ENCODE measurements at regions not wholly inside any gene's neighbourhood (a gene's known extent, or its start where the extent isn't known, plus 50 kb on each side); places are given as distances from the start of the nearest gene placed in this dataset.

DNA sequence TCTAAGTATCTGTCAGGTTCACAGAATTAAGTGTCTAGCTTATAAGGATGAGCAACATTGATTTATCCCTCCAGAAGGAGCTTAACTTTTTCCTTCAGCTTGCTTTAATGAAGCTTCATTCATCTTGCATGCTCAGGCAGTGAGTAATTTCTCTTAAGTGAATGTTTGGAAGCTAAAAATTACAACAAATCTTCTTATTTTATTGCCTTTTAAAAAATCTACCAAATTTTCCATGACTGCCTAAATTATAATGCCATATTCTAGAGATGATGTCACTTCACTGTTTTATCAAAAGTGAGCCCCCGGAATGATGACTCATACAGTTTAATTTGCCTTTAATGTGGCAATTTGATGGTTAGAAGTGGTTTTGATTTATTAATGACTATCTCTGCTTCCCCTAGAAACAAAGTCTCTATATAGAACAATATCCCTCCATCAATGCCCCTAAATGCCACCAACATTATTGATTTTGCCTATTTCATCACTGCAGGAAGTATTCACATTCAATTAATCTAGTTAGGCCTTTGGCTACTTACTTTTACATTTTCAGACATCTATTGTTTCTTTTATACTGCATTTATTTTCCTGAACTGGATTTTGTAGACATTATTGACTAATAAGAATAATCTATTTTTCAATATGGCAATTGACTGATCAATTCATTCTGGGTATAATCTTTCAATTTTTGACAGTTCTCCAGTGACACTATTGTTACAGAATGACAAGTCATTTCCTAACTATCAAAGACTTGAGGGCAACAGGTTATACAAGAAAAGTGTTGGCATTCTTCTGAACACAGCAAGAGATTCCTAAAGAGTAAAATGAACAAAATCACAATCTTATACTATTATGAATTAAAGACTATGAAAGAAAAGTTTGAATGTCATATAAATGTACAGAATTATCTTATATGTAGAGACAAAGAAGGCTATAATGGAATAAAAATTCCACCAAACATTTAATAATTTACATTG is 139.3 kb upstream of the ODAD2 start:
- TF ChIP-seq FOS (IDR thresholded peaks at IDR 0.05; ENCODE audit: borderline replicate concordance, insufficient read depth, low read length) (peak; percentile 57), MAX (IDR thresholded peaks at IDR 0.05; ENCODE audit: insufficient read depth, insufficient read length) (no peak), JUN (IDR thresholded peaks at IDR 0.05; ENCODE audit: borderline replicate concordance, insufficient read depth, insufficient read length, low read depth) (peak; percentile 90)
- POLR2A ChIA-PET, result interaction anchor here (0.8 to 1.3 kb wide), 2 partner anchors 8 to 45 kb away, joined by 3 to 8 read pairs; no protein-coding TSS in a partner anchor

DNA sequence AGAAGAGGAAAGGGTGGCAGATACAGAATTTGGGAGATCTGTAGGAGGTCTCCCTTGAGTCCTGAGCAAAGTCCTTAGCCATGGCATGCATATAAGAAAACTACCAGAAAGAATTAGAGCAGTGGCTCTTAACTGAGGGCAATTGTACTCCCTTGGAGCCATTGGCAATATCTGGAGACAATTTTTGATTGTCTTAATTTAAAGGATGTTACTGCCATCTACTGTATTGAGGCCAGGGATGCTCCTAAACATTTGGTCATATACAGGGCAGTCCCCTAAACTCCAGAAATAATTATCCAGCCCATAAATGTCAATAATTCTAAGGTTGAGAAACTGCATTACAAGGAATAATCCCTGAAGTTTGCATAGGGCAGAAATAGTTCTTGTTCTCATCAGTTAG is 136.4 kb upstream of the ODAD2 start:
- H4K20me1 ChIP-seq (replicated peaks; ENCODE audit: control insufficient read depth, extremely low read depth, insufficient read depth, low read length), result no peaks in the 10 kb centered on the region
- H3K9me3 ChIP-seq (replicated peaks; ENCODE audit: control insufficient read depth, insufficient read depth, low read length), result peaks cover 2% of the 10 kb centered on the region
- dilution Hi-C loops (cut with MboI; ENCODE audit: extremely low pct_ligation_motif_present, low sequenced_read_pairs) (no loop called here), intact Hi-C loops (cut with micrococcal nuclease) (loop anchor here (2.0 to 5.0 kb wide), 3 partner anchors 138 to 393 kb away; partner anchors contain the start of gene ODAD2)
- no peaks in the 10 kb centered on the region for H3K27me3 ChIP-seq (ENCODE audit: control insufficient read depth in 2 of 2, insufficient read depth in 2 of 2, low read length in 2 of 2)
- FAIRE-seq (no peak), DNase-seq (ENCODE audit: low read depth, low spot score) (no peak)
- ChIA-PET POLR2A (no interaction called here), CTCF (interaction anchor here (1.0 to 2.0 kb wide), 7 partner anchors 11 to 393 kb away, joined by 3 to 19 read pairs (median 4); no protein-coding TSS in a partner anchor)
- H3K4me1 ChIP-seq (ENCODE audit: control insufficient read depth, extremely low read depth, insufficient read depth, low read length), result peaks cover 40% of the 10 kb centered on the region
- H3K9me1 ChIP-seq (replicated peaks; ENCODE audit: control insufficient read depth, extremely low read depth, insufficient read depth, low read length), result no peaks in the 10 kb centered on the region
- H3K9ac ChIP-seq (replicated peaks; ENCODE audit: extremely low read depth, insufficient read depth, low read length), result no peak overlapping the region
- no peaks in the 10 kb centered on the region for H3K36me3 ChIP-seq (ENCODE audit: control insufficient read depth in 2 of 2, extremely low read depth in 1 of 2, insufficient read depth in 2 of 2, low read length in 2 of 2)
- no peak overlapping the region for H2AFZ ChIP-seq (ENCODE audit: low read depth, low read length)
- H3K79me2 ChIP-seq (ENCODE audit: control insufficient read depth, insufficient read depth, low read length), result no peaks in the 10 kb centered on the region
- no peak overlapping the region for H3K4me2 ChIP-seq (ENCODE audit: insufficient read depth, low read length)
- H3K4me3 ChIP-seq (replicated peaks in 1 of 3; ENCODE audit: insufficient read depth in 1 of 3, low read depth in 1 of 3, low read length in 3 of 3), result no peak overlapping the region
- H3K27ac ChIP-seq (ENCODE audit: insufficient read depth, low read depth, low read length), result no peak overlapping the region
- no TSS peak for BruUV-seq (replicated peaks)
- TF ChIP-seq POLR2A (IDR thresholded peaks at IDR 0.05; ENCODE audit: low read depth, low read length) (no peak), EZH2 (IDR thresholded peaks at IDR 0.05; ENCODE audit: borderline replicate concordance, low read depth, low read length, severe bottlenecking) (no peak), POLR2AphosphoS5 (IDR thresholded peaks at IDR 0.05; ENCODE audit: insufficient read depth, low read depth, low read length) (no peak), MAX (IDR thresholded peaks at IDR 0.05; ENCODE audit: insufficient read depth, insufficient read length) (no peak), GATA2 (IDR thresholded peaks at IDR 0.05; ENCODE audit: insufficient read depth, insufficient read length, low read depth, low read length) (no peak), MYC (IDR thresholded peaks at IDR 0.05; ENCODE audit: low read depth, low read length) (no peak)

More for the DNA sequence above, 139.3 kb upstream of the ODAD2 start:
- Histone ChIP-seq H3K4me2 (ENCODE audit: insufficient read depth, low read length) (peak overlapping the region; percentile 68), H3K9ac (replicated peaks; ENCODE audit: extremely low read depth, insufficient read depth, low read length) (peak overlapping the region; percentile 34), H3K36me3 (ENCODE audit: control insufficient read depth in 2 of 2, extremely low read depth in 1 of 2, insufficient read depth in 2 of 2, low read length in 2 of 2) (no peaks in the 10 kb centered on the region), H3K9me3 (replicated peaks; ENCODE audit: control insufficient read depth, insufficient read depth, low read length) (peaks cover 2% of the 10 kb centered on the region), H3K9me1 (replicated peaks; ENCODE audit: control insufficient read depth, extremely low read depth, insufficient read depth, low read length) (no peaks in the 10 kb centered on the region), H3K79me2 (ENCODE audit: control insufficient read depth, insufficient read depth, low read length) (no peaks in the 10 kb centered on the region), H3K27me3 (ENCODE audit: control insufficient read depth in 2 of 2, insufficient read depth in 2 of 2, low read length in 2 of 2) (no peaks in the 10 kb centered on the region), H4K20me1 (replicated peaks; ENCODE audit: control insufficient read depth, extremely low read depth, insufficient read depth, low read length) (no peaks in the 10 kb centered on the region), H3K27ac (ENCODE audit: insufficient read depth, low read depth, low read length) (peak overlapping the region; percentile 76), H3K4me1 (ENCODE audit: control insufficient read depth, extremely low read depth, insufficient read depth, low read length) (peaks cover 45% of the 10 kb centered on the region), H2AFZ (ENCODE audit: low read depth, low read length) (no peak overlapping the region), H3K4me3 (replicated peaks in 1 of 3; ENCODE audit: insufficient read depth in 1 of 3, low read depth in 1 of 3, low read length in 3 of 3) (peak overlapping the region in 1 of 3 experiments; percentile 17)
- TSS peak; percentile 89 for BruUV-seq (replicated peaks)
- intact Hi-C loops (cut with micrococcal nuclease) (loop anchor here (1.0 to 5.0 kb wide), 3 partner anchors 8 to 396 kb away; partner anchors contain the start of gene ODAD2), dilution Hi-C loops (cut with MboI; ENCODE audit: extremely low pct_ligation_motif_present, low sequenced_read_pairs) (no loop called here)
- peak; percentile 64 for FAIRE-seq
- CTCF ChIA-PET, result interaction anchor here (1.0 to 2.1 kb wide), 3 partner anchors 8 to 181 kb away, joined by 3 to 10 read pairs (median 9); no protein-coding TSS in a partner anchor
- DNase-seq (ENCODE audit: low read depth, low spot score), result peak; percentile 60

Measured in endothelial cell of umbilical vein (primary cell).